ENCODE measurements at regions not wholly inside any gene's neighbourhood (a gene's known extent, or its start where the extent isn't known, plus 50 kb on each side); places are given as distances from the start of the nearest gene placed in this dataset.

GRCh38 chr3:43914269-43914668 is 223.5 kb downstream of the ABHD5 start:
- H3K27ac ChIP-seq (ENCODE audit: low read depth, low read length) = no peak overlapping the region
- no peak for DNase-seq (ENCODE audit: insufficient read length, low spot score, missing footprints)
- H3K27me3 ChIP-seq (ENCODE audit: insufficient read depth, low read length) = no peaks in the 10 kb centered on the region
- H3K4me2 ChIP-seq (ENCODE audit: insufficient read depth, low read length) = no peak overlapping the region
- TF ChIP-seq, protein P1, sequence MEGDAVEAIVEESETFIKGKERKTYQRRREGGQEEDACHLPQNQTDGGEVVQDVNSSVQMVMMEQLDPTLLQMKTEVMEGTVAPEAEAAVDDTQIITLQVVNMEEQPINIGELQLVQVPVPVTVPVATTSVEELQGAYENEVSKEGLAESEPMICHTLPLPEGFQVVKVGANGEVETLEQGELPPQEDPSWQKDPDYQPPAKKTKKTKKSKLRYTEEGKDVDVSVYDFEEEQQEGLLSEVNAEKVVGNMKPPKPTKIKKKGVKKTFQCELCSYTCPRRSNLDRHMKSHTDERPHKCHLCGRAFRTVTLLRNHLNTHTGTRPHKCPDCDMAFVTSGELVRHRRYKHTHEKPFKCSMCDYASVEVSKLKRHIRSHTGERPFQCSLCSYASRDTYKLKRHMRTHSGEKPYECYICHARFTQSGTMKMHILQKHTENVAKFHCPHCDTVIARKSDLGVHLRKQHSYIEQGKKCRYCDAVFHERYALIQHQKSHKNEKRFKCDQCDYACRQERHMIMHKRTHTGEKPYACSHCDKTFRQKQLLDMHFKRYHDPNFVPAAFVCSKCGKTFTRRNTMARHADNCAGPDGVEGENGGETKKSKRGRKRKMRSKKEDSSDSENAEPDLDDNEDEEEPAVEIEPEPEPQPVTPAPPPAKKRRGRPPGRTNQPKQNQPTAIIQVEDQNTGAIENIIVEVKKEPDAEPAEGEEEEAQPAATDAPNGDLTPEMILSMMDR (IDR thresholded peaks at IDR 0.05; ENCODE audit: extremely low read depth, low read depth, low read length) = no peak
- H3K4me3 ChIP-seq (ENCODE audit: insufficient read depth, low read length) = no peak overlapping the region
- H4K20me1 ChIP-seq (ENCODE audit: insufficient read depth, low read length) = no peaks in the 10 kb centered on the region
- no peaks in the 10 kb centered on the region for H3K79me2 ChIP-seq (ENCODE audit: insufficient read depth, low read length)
- H3K4me1 ChIP-seq (ENCODE audit: insufficient read depth, low read length) = peaks cover 3% of the 10 kb centered on the region
- H3K36me3 ChIP-seq (ENCODE audit: insufficient read depth, low read length) = no peaks in the 10 kb centered on the region
- peaks cover 3% of the 10 kb centered on the region for H3K9me3 ChIP-seq (ENCODE audit: low read depth, low read length)
- no peak overlapping the region for H2AFZ ChIP-seq (ENCODE audit: low read length)

- Histone ChIP-seq H3K4me1 (ENCODE audit: insufficient read depth, low read length) (peaks cover 6% of the 10 kb centered on the region), H3K4me3 (ENCODE audit: insufficient read depth, low read length) (no peak overlapping the region), H3K36me3 (ENCODE audit: insufficient read depth, low read length) (no peaks in the 10 kb centered on the region), H2AFZ (ENCODE audit: low read length) (no peak overlapping the region), H3K79me2 (ENCODE audit: insufficient read depth, low read length) (no peaks in the 10 kb centered on the region), H3K9me3 (ENCODE audit: low read depth, low read length) (peaks cover 3% of the 10 kb centered on the region), H3K4me2 (ENCODE audit: insufficient read depth, low read length) (no peak overlapping the region), H3K27ac (ENCODE audit: low read depth, low read length) (no peak overlapping the region), H3K27me3 (ENCODE audit: insufficient read depth, low read length) (peaks cover 6% of the 10 kb centered on the region), H4K20me1 (ENCODE audit: insufficient read depth, low read length) (no peaks in the 10 kb centered on the region)
- TF ChIP-seq, protein P1 (IDR thresholded peaks at IDR 0.05; ENCODE audit: extremely low read depth, low read depth, low read length) = no peak
- DNase-seq (ENCODE audit: insufficient read length, low spot score, missing footprints) = no peak
Observed at GRCh38 chr3:43915546-43915945, 224.8 kb downstream of the ABHD5 start.

DNA sequence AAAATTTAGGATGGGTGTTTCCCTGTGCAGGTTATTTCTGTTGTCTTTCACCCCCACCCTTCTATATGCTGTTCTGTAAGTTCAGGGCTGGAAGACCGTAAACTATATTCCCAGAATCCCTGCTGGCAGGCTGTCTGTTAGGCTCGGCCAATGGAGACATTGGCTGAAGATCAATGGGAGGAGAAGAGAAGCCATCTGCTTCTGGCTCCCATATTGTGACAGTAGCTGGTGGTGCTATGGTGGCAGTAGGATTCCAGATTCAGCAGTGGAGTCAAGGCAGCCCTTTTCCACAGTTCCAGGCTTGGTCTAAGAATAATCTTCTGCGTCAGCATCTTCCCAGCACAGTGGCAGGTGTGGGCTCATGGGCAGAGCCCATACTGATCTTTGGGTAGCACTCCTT is 226.6 kb downstream of the ABHD5 start:
- Histone ChIP-seq H3K4me2 (ENCODE audit: insufficient read depth, low read length) (no peak overlapping the region), H3K79me2 (ENCODE audit: insufficient read depth, low read length) (no peaks in the 10 kb centered on the region), H3K4me1 (ENCODE audit: insufficient read depth, low read length) (peaks cover 6% of the 10 kb centered on the region), H3K4me3 (ENCODE audit: insufficient read depth, low read length) (no peak overlapping the region), H3K9me3 (ENCODE audit: low read depth, low read length) (peaks cover 3% of the 10 kb centered on the region), H3K27me3 (ENCODE audit: insufficient read depth, low read length) (peaks cover 12% of the 10 kb centered on the region), H3K27ac (ENCODE audit: low read depth, low read length) (no peak overlapping the region), H4K20me1 (ENCODE audit: insufficient read depth, low read length) (no peaks in the 10 kb centered on the region), H2AFZ (ENCODE audit: low read length) (no peak overlapping the region), H3K36me3 (ENCODE audit: insufficient read depth, low read length) (no peaks in the 10 kb centered on the region)
- TF ChIP-seq, protein P1 (IDR thresholded peaks at IDR 0.05; ENCODE audit: extremely low read depth, low read depth, low read length) = no peak
- no peak for DNase-seq (ENCODE audit: insufficient read length, low spot score, missing footprints)

- Histone ChIP-seq H3K4me3 (ENCODE audit: insufficient read depth, low read length) (no peak overlapping the region), H3K27me3 (ENCODE audit: insufficient read depth, low read length) (peaks cover 24% of the 10 kb centered on the region), H3K27ac (ENCODE audit: low read depth, low read length) (no peak overlapping the region), H3K4me2 (ENCODE audit: insufficient read depth, low read length) (peak overlapping the region; percentile 3), H3K9me3 (ENCODE audit: low read depth, low read length) (peaks cover 3% of the 10 kb centered on the region), H4K20me1 (ENCODE audit: insufficient read depth, low read length) (no peaks in the 10 kb centered on the region), H3K79me2 (ENCODE audit: insufficient read depth, low read length) (no peaks in the 10 kb centered on the region), H2AFZ (ENCODE audit: low read length) (peak overlapping the region; percentile 5), H3K36me3 (ENCODE audit: insufficient read depth, low read length) (no peaks in the 10 kb centered on the region), H3K4me1 (ENCODE audit: insufficient read depth, low read length) (peaks cover 6% of the 10 kb centered on the region)
- DNase-seq (ENCODE audit: insufficient read length, low spot score, missing footprints) = no peak
- TF ChIP-seq, protein P1 (IDR thresholded peaks at IDR 0.05; ENCODE audit: extremely low read depth, low read depth, low read length) = no peak
Observed at GRCh38 chr3:43919029-43919428, 228.3 kb downstream of the ABHD5 start.

All from osteoblast (primary cell).